ENCODE measurements at regions not wholly inside any gene's neighbourhood (a gene's known extent, or its start where the extent isn't known, plus 50 kb on each side); places are given as distances from the start of the nearest gene placed in this dataset.

DNA sequence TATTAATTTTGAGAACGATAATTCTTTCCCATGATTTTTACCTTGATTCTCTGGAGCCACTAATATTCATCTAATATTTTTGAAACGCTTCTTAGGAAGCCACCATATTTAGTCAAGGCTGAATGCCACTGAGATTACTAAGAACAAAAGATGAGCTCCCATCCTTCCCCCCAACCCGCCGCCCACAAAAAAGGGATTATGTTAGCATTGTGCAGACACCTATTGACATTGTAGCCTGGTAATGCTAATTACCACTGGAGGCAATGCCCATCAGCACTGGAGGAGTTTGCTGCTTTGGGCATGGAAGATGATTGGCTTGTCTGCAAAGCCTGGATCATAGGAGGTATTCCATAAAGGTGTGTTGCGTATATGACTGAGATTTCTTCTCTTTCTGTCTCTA, 739.1 kb upstream of the WWC1 start:
- SMC1A ChIA-PET (ENCODE audit: uncharacterized antibody, unreplicated experiment) = interaction anchor here (1.3 kb wide), 1 partner anchor 8 kb away, joined by 4 read pairs; no protein-coding TSS in a partner anchor
- POLR2A ChIA-PET = no interaction called here
- no peaks in the 10 kb centered on the region for H3K4me1 ChIP-seq (ENCODE audit: control insufficient read depth, insufficient read depth, low read length)
- H3K36me3 ChIP-seq (ENCODE audit: control insufficient read depth in 2 of 2, insufficient read depth in 2 of 2, low read length in 1 of 2) = no peaks in the 10 kb centered on the region
- intact Hi-C loops (cut with micrococcal nuclease; ENCODE audit: unreplicated experiment) (no loop called here), in situ Hi-C loops (cut with MboI) (no loop called here)
- WGBS (ENCODE audit: insufficient coverage, insufficient replicate concordance, low lambda C conversion rate, missing lambda C conversion rate) = 35% methylated on average over 5 of the region's 5 CpGs
- H3K9ac ChIP-seq (ENCODE audit: control insufficient read depth, insufficient read depth, low read length) = no peak overlapping the region
- no peak for TF ChIP-seq RAD21 (IDR thresholded peaks at IDR 0.05; ENCODE audit: insufficient read depth, low read depth, low read length)
- H3K9me3 ChIP-seq (replicated peaks; ENCODE audit: control insufficient read depth, insufficient read depth, low read length) = no peaks in the 10 kb centered on the region
- DNase-seq (ENCODE audit: low read depth, low spot score) (no peak), ATAC-seq (no peak), FAIRE-seq (no peak)
- CTCF ChIA-PET = no interaction called here
- BruUV-seq (replicated peaks) = no TSS peak
- H3K27ac ChIP-seq (ENCODE audit: control insufficient read depth, insufficient read depth) = no peak overlapping the region
- H3K4me3 ChIP-seq = no peak overlapping the region
- no peak overlapping the region for H2AFZ ChIP-seq (ENCODE audit: control insufficient read depth, low read depth, low read length)
- no peak overlapping the region for H3K4me2 ChIP-seq (ENCODE audit: control insufficient read depth, insufficient read depth)
- no peaks in the 10 kb centered on the region for H4K20me1 ChIP-seq (ENCODE audit: control insufficient read depth, insufficient read depth)
- H3K79me2 ChIP-seq (ENCODE audit: control insufficient read depth, insufficient read depth, low read length) = no peaks in the 10 kb centered on the region
- RAD21 ChIA-PET (ENCODE audit: unreplicated experiment) = no interaction called here
- H3K27me3 ChIP-seq (replicated peaks in 1 of 2; ENCODE audit: control insufficient read depth in 2 of 2, insufficient read depth in 2 of 2, low read length in 1 of 2) = no peaks in the 10 kb centered on the region

DNA sequence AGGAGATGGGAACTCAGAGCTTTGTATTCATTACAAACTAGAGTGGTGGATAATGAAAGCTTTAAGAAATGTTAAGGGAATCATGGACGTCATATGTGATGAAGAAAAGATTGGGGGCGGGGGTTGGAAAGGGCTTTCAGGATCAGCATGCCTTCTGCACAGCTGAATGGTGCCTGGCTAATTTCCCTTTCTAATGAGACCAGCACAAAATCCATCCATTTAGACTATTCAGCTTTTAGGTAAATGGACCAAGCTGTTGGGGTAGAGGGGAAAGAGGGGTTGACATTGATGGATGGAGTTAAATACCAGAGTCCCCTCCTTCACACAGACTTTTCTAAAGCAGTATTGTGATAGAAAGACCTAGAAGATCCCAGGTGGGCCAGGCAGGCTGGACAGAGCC, 737.9 kb upstream of the WWC1 start:
- Histone ChIP-seq H2AFZ (ENCODE audit: control insufficient read depth, low read depth, low read length) (no peak overlapping the region), H3K4me3 (no peak overlapping the region), H3K4me1 (ENCODE audit: control insufficient read depth, insufficient read depth, low read length) (no peaks in the 10 kb centered on the region), H3K9ac (ENCODE audit: control insufficient read depth, insufficient read depth, low read length) (no peak overlapping the region), H3K4me2 (ENCODE audit: control insufficient read depth, insufficient read depth) (no peak overlapping the region), H4K20me1 (ENCODE audit: control insufficient read depth, insufficient read depth) (no peaks in the 10 kb centered on the region), H3K27ac (ENCODE audit: control insufficient read depth, insufficient read depth) (no peak overlapping the region), H3K27me3 (replicated peaks in 1 of 2; ENCODE audit: control insufficient read depth in 2 of 2, insufficient read depth in 2 of 2, low read length in 1 of 2) (no peaks in the 10 kb centered on the region), H3K36me3 (ENCODE audit: control insufficient read depth in 2 of 2, insufficient read depth in 2 of 2, low read length in 1 of 2) (no peaks in the 10 kb centered on the region), H3K9me3 (replicated peaks; ENCODE audit: control insufficient read depth, insufficient read depth, low read length) (no peaks in the 10 kb centered on the region), H3K79me2 (ENCODE audit: control insufficient read depth, insufficient read depth, low read length) (no peaks in the 10 kb centered on the region)
- 19% methylated on average over 2 of the region's 2 CpGs for WGBS (ENCODE audit: insufficient coverage, insufficient replicate concordance, low lambda C conversion rate, missing lambda C conversion rate)
- ChIA-PET RAD21 (ENCODE audit: unreplicated experiment) (no interaction called here), CTCF (no interaction called here), SMC1A (ENCODE audit: uncharacterized antibody, unreplicated experiment) (interaction anchor here (1.3 kb wide), 1 partner anchor 9 kb away, joined by 4 read pairs; no protein-coding TSS in a partner anchor), POLR2A (no interaction called here)
- in situ Hi-C loops (cut with MboI) = no loop called here
- DNase-seq (ENCODE audit: low read depth, low spot score) (no peak), FAIRE-seq (no peak), ATAC-seq (no peak)
- BruUV-seq (replicated peaks) = no TSS peak
- intact Hi-C loops (cut with micrococcal nuclease; ENCODE audit: unreplicated experiment) = no loop called here
- no peak for TF ChIP-seq CHD1 (IDR thresholded peaks at IDR 0.05; ENCODE audit: low read depth, low read length)
- TF ChIP-seq LARP7 (IDR thresholded peaks at IDR 0.05) = no peak
- no peak for TF ChIP-seq WRNIP1 (IDR thresholded peaks at IDR 0.05; ENCODE audit: borderline replicate concordance, low read depth, low read length)
- TF ChIP-seq, protein P1, sequence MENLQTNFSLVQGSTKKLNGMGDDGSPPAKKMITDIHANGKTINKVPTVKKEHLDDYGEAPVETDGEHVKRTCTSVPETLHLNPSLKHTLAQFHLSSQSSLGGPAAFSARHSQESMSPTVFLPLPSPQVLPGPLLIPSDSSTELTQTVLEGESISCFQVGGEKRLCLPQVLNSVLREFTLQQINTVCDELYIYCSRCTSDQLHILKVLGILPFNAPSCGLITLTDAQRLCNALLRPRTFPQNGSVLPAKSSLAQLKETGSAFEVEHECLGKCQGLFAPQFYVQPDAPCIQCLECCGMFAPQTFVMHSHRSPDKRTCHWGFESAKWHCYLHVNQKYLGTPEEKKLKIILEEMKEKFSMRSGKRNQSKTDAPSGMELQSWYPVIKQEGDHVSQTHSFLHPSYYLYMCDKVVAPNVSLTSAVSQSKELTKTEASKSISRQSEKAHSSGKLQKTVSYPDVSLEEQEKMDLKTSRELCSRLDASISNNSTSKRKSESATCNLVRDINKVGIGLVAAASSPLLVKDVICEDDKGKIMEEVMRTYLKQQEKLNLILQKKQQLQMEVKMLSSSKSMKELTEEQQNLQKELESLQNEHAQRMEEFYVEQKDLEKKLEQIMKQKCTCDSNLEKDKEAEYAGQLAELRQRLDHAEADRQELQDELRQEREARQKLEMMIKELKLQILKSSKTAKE (IDR thresholded peaks at IDR 0.05; ENCODE audit: low read depth, poor library complexity, severe bottlenecking) = no peak
- TF ChIP-seq, protein P2, sequence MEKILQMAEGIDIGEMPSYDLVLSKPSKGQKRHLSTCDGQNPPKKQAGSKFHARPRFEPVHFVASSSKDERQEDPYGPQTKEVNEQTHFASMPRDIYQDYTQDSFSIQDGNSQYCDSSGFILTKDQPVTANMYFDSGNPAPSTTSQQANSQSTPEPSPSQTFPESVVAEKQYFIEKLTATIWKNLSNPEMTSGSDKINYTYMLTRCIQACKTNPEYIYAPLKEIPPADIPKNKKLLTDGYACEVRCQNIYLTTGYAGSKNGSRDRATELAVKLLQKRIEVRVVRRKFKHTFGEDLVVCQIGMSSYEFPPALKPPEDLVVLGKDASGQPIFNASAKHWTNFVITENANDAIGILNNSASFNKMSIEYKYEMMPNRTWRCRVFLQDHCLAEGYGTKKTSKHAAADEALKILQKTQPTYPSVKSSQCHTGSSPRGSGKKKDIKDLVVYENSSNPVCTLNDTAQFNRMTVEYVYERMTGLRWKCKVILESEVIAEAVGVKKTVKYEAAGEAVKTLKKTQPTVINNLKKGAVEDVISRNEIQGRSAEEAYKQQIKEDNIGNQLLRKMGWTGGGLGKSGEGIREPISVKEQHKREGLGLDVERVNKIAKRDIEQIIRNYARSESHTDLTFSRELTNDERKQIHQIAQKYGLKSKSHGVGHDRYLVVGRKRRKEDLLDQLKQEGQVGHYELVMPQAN (conservative IDR thresholded peaks at IDR 0.05) = no peak
- TF ChIP-seq YBX1 (IDR thresholded peaks at IDR 0.05) = no peak
- TF ChIP-seq NBN (IDR thresholded peaks at IDR 0.05) = no peak
- TF ChIP-seq, protein P3, sequence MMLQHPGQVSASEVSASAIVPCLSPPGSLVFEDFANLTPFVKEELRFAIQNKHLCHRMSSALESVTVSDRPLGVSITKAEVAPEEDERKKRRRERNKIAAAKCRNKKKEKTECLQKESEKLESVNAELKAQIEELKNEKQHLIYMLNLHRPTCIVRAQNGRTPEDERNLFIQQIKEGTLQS (IDR thresholded peaks at IDR 0.05; ENCODE audit: borderline replicate concordance, extremely low read depth, low read depth, low read length) = no peak
- no peak for TF ChIP-seq HDAC2 (IDR thresholded peaks at IDR 0.05)
- TF ChIP-seq FOXM1 (IDR thresholded peaks at IDR 0.05; ENCODE audit: low read depth, low read length) = no peak
- TF ChIP-seq DPF2 (IDR thresholded peaks at IDR 0.05) = no peak
- no peak for TF ChIP-seq RCOR1 (conservative IDR thresholded peaks at IDR 0.05; ENCODE audit: low read depth, low read length)
- no peak for TF ChIP-seq MYB (IDR thresholded peaks at IDR 0.05; ENCODE audit: borderline replicate concordance, low read depth, low read length)

Measured in GM12878 (cell line).